ENCODE measurements at regions not wholly inside any gene's neighbourhood (a gene's known extent, or its start where the extent isn't known, plus 50 kb on each side); places are given as distances from the start of the nearest gene placed in this dataset.

GRCh38 chr20:58139849-58140786 is 88.3 kb downstream of the ANKRD60 start:
- no peak overlapping the region for H2BK15ac ChIP-seq (ENCODE audit: low read depth, low read length)
- no peaks in the 10 kb centered on the region for H3K36me3 Mint-ChIP-seq (ENCODE audit: insufficient read depth in 1 of 3, low read depth in 3 of 3)
- DNase-seq = peak; percentile 12
- no peaks in the 10 kb centered on the region for H3K4me1 ChIP-seq (ENCODE audit: insufficient read depth, low read length)
- no peak overlapping the region for H3K18ac ChIP-seq (ENCODE audit: insufficient read length, low read depth, low read length)
- H3K27ac ChIP-seq (ENCODE audit: insufficient read length, low read depth, low read length) = no peak overlapping the region
- H3T11ph ChIP-seq (ENCODE audit: low read length) = no peak overlapping the region
- no peak overlapping the region for H2AK5ac ChIP-seq (ENCODE audit: insufficient read length, low read length)
- no peak overlapping the region for H2BK12ac ChIP-seq (ENCODE audit: insufficient read length, low read depth, low read length)
- no peak overlapping the region for H3K4me2 ChIP-seq (ENCODE audit: insufficient read depth, insufficient read length, low read length)
- TF ChIP-seq, protein P1, sequence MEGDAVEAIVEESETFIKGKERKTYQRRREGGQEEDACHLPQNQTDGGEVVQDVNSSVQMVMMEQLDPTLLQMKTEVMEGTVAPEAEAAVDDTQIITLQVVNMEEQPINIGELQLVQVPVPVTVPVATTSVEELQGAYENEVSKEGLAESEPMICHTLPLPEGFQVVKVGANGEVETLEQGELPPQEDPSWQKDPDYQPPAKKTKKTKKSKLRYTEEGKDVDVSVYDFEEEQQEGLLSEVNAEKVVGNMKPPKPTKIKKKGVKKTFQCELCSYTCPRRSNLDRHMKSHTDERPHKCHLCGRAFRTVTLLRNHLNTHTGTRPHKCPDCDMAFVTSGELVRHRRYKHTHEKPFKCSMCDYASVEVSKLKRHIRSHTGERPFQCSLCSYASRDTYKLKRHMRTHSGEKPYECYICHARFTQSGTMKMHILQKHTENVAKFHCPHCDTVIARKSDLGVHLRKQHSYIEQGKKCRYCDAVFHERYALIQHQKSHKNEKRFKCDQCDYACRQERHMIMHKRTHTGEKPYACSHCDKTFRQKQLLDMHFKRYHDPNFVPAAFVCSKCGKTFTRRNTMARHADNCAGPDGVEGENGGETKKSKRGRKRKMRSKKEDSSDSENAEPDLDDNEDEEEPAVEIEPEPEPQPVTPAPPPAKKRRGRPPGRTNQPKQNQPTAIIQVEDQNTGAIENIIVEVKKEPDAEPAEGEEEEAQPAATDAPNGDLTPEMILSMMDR (conservative IDR thresholded peaks at IDR 0.05) = no peak
- WGBS (ENCODE audit: extremely low coverage, insufficient read length, low lambda C conversion rate) = no CpG with 5 or more reads among the region's 19 CpGs
- no peak overlapping the region for H2BK20ac ChIP-seq (ENCODE audit: low read depth, low read length, poor library complexity, severe bottlenecking)
- H3K4me1 Mint-ChIP-seq = peaks cover 12% of the 10 kb centered on the region in 2 experiments
- H4K20me1 ChIP-seq (ENCODE audit: control insufficient read depth, insufficient read depth, insufficient read length) = no peaks in the 10 kb centered on the region
- H3K79me1 ChIP-seq (ENCODE audit: insufficient read depth, low read depth, low read length, poor library complexity, severe bottlenecking) = no peaks in the 10 kb centered on the region
- H2BK120ac ChIP-seq (ENCODE audit: low read depth, low read length, poor library complexity, severe bottlenecking) = no peak overlapping the region
- H3K4me3 Mint-ChIP-seq = no peak overlapping the region
- H3K4ac ChIP-seq (ENCODE audit: low read depth, low read length) = no peak overlapping the region
- no peak overlapping the region for H4K5ac ChIP-seq (ENCODE audit: insufficient read length, low read depth, low read length)
- H4K91ac ChIP-seq (ENCODE audit: insufficient read length, low read depth, low read length) = no peak overlapping the region
- no peaks in the 10 kb centered on the region for H3K9me3 ChIP-seq (ENCODE audit: control insufficient read depth, low read depth, low read length)
- H3K79me2 ChIP-seq (ENCODE audit: insufficient read depth, low read length) = no peaks in the 10 kb centered on the region
- no peak overlapping the region for H2BK5ac ChIP-seq (ENCODE audit: insufficient read length, low read length)
- H2AFZ ChIP-seq (ENCODE audit: low read length) = no peak overlapping the region
- H3K27me3 Mint-ChIP-seq (ENCODE audit: low read depth) = peaks cover 31% of the 10 kb centered on the region
- H3K23me2 ChIP-seq (ENCODE audit: insufficient read length, low read depth, low read length, poor library complexity, severe bottlenecking) = no peaks in the 10 kb centered on the region
- no peaks in the 10 kb centered on the region for H3K27me3 ChIP-seq (ENCODE audit: insufficient read depth, low read length)
- no peak overlapping the region; the same call in 1 of the 2 replicates for H3K14ac ChIP-seq (ENCODE audit: insufficient read depth, low read length)
- no peak overlapping the region for H3K9ac ChIP-seq (ENCODE audit: extremely low read depth, insufficient read length, low read length)
- H3K27ac Mint-ChIP-seq = no peak overlapping the region
- no peaks in the 10 kb centered on the region for H3K9me3 Mint-ChIP-seq
- no peak overlapping the region for H3K23ac ChIP-seq (ENCODE audit: insufficient read length, low read depth, low read length)
- no peak overlapping the region for H3K56ac ChIP-seq (ENCODE audit: insufficient read length, low read depth, low read length)
- no peak overlapping the region for H4K8ac ChIP-seq (replicated peaks; ENCODE audit: insufficient read length, low read depth, low read length)
